ENCODE measurements at regions not wholly inside any gene's neighbourhood (a gene's known extent, or its start where the extent isn't known, plus 50 kb on each side); places are given as distances from the start of the nearest gene placed in this dataset.

DNA sequence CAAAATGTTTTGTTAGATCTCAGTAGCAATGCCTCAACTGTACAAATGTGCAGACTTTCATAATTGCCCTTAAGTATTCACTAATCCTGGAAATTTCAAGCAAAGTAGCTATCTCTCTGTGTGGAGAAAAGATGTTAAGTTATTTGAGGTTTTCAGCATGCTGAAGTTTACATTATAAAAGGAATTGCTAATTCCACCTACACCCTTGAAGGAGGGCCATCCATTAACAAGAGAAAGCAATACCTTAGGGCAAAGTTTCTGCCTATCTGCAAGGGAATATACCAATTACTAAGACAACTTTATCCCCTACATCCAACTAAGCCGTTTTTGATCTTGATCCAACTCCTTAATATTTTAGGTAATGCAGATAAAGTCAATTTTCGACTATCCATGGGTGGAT lies 380.7 kb upstream of the BTBD3 start:
- no peak for DNase-seq

- DNase-seq = no peak
These were observed 378.2 kb upstream of the BTBD3 start for GRCh38 chr20:11539450-11539849.

DNA sequence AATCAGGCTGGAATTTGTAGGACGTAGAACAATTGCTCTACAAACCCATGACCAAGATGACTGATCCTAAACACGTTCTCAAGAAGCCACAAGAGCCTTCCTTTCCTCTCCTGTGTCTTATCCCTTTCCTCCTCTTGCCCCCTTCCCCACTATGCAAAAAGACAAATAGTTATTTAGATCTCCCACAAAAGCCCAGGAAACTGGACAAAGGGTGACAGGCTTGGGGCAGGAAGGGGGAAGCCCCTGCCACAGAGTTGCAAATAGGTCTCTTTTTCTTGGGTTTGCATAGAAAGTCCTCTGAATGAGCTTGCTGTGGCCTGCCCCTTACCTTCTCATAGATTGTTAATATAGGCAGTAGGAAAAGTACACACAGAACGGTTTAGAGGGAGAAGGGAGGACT lies 377.1 kb upstream of the BTBD3 start:
- no peak for DNase-seq

DNA sequence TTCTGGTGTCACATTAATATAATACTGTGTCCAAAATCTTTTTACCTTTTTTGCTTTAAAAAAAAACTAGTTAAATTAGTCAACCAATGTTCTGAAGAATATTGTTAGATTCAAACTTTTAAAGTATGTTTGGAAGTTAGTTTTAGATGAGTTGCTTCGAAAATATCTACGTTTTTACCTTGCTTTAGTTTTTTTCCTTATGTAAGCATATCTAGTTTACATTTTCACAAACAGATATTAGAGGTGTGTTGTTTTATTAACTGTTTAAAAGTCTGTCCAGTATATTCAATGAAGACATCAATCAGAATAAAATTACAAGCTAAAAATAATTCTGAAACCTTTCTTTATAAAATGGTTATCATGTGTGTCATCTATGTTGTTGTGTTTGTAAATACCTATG lies 375.0 kb upstream of the BTBD3 start:
- DNase-seq = no peak

GRCh38 chr20:11544029-11544678 lies 373.5 kb upstream of the BTBD3 start:
- peak; percentile 33 for DNase-seq

DNA sequence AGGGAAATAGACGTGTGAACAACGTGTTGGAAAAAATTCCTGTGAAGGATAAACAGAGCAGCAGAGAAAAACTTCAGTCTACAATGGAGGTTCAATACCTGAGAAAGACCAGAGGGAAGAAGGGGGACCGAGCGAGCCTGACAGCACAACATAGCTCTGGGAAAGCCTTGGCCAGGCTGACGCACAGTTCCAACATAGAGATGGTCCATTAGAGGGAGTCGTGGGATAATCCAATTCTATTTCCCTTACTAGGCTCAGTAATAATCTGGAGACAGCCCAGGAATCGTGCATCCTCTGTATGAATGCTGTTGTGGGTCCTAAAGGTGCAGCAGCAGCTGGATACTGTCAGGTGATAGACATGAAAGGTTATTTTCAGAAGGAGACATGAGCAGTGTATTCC lies 370.8 kb upstream of the BTBD3 start:
- no peak for DNase-seq

DNA sequence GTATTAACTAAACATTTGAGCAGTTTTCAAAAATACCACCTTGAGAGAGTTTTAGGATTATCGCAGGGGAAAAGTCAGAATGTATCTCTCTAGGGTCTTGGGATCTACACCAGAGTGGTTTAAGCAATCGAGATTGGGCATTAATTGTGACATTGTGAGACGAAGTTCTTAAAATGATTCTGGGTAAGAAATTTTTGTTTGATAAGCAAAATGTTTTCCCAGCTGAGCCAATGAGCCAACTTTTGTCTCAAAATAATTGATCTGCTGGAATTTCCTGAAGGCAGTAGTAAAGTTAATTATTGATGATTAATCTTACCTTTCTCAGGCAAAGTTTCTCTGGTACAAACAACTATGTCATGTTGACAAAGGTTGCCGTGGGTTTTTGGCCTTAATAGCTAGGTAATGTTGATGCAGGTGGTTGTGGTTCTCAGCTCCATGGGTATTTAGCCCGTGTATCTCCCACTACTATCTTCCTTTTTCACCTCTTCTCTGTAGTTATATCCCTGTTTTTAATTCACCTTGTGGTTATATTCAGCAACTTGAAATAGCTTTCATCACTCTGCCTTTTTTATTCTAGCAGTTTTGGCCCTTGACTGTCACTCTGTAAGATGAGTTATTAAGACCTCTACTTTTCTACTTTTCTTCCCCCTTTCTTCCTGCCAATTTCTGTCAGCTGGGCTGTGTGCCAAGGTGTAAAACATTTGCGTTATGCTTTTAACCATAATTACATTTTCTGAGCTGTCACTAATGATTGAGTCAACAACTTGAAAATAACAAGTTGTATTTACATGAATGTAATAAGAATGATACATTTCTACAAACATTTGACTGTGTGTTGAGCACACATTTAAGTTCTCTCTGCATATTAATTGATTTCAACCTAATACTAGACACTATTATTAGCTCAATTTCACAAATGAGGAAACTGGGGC lies 368.3 kb upstream of the BTBD3 start:
- DNase-seq = no peak

DNA sequence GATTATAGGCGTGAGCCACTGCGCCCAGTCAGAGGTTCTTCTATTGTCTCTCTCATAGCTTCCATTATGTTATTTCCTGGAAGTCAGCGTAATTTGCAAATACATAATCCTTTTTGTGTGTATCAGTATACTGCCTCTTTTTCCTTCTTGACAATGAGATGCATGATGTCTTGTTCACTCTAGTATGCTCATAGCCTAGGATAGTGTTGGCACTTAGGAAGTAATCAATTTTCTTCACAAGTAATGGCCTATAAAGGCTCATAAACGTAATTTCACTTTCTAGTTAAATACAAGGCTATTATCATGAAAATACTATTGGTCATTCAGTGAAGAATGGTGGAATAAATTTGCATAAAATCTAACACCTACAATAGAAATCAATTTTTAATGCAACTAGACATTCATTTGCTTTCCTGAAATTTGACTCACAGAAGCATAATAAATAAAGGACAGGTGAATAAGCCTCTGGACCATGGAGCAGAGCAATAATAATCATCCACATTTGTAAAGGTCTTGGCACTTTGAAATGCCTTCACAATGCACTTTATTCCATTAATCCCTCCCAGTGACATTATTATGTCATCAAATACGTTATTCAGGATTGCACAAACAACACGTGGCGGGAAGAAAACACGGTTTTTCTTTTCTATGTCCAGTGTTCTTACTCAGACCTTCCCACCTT lies 366.9 kb upstream of the BTBD3 start:
- DNase-seq = no peak

DNA sequence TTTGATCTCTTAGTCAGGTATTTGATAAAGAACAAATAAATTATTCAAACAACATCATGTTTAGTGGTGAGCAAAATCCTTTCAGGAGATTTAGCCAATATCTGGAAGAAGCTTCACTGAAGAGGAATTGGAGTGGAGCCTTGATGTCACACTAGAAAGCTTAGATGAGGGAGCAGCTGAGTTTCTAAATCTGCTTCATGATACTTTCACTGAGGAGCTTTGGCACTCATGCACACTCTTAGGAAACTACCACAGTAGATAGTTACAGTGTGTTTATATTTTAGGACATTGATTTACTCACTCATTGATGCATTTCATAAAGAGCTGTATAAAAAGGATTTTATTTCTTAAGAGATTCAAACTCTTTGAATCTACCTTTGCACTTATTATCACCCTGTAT lies 366.2 kb upstream of the BTBD3 start:
- DNase-seq = no peak

DNA sequence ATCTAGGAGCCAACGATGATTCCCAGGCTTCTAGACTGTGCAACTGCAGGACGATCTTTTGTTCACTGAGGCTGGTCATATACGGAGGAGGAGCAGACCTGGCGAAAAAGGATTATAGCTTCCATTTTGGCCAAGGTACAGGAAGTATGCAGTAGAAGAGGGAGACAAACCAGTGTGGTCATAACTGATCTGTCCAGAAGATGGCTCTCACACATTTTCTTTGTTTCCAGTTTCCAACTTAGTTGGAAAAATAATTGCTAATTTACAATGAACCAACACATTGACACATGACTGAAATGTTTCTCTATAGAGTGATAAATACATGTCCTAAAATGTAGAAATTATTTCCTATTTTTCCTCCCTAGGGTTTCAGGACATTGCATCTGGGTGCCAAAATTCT lies 364.1 kb upstream of the BTBD3 start:
- no peak for DNase-seq

- no peak for DNase-seq
These were observed 362.2 kb upstream of the BTBD3 start for GRCh38 chr20:11555510-11555909.

GRCh38 chr20:11556410-11556809 lies 361.3 kb upstream of the BTBD3 start:
- no peak for DNase-seq

DNA sequence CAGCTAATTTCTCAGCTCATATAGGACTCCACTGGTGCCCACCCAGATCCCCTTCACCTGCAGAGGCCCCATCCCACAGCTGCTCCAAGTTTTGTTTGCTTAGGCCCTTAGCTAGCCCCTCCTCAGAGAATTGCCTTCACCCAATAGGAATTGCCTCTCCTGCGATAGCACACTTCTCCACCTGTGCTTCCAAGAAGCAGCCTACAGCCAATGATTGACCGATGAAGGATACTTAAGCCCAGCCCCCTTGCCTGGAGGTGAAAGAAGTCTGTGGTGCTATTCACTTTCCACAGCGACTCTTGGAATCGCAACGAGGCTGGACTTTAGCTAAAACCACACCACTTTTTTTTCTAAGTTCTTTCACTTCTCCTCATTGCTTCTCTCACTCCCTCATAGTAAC lies 353.2 kb upstream of the BTBD3 start:
- no peak for DNase-seq

DNA sequence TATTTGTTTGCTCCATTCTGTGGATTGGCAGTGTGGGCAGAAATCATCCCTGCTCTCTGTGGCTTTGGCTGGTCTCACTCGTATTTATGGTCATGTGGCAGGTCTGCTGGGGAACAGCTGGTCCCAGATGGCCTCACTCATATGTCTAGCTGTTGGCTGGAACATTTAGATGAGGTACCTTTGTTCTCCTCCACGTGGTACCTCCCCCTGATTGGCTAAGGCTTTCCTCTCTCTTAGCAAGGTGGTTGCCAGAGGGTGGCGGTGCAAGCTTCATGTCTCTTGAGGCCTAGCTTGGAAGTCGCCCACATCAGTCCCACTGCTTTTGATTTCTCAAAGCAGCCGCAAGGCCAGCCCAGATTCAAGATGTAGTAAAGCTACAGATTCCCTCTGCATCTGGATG lies 348.5 kb upstream of the BTBD3 start:
- DNase-seq = no peak

DNA sequence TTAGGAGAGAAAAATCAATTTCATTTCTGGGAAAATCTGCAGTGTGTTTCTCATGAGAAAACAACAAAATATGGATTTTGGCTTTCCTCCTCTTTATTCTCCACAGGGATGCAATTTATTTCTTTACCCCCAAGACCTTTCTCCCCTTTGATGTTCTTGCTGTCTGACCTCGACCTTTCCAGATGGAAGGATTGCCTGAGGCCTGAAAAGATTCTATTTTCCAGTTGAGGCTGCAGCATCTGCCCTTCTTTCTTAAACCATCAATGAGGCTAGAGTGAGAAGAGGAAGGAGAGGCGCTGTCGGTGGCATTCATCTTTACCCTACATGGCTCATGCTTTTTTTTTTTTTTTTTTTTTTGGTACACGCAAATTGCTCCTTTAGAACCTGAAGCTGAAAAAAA lies 344.2 kb upstream of the BTBD3 start:
- DNase-seq = no peak

- no peak for DNase-seq
These were observed 336.4 kb upstream of the BTBD3 start for GRCh38 chr20:11581271-11581670.

DNA sequence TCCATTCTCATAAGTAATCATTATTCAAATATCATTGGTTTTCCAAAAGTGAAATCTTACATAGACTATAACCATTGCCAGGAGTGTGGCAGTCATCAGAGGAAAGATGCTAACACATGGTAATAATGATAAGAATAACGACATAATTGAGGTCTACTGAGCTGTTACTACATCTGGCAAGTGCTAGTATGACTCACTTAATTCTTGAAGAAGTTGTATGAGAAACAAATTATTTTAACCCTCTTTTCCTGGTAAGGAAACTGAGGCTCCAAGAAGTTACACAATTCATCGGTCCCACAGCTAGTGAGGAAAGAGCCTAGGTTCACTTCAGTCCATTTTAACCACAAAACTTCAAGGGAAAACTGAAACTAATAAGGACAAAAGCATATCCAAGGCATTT lies 335.6 kb upstream of the BTBD3 start:
- DNase-seq = no peak

DNA sequence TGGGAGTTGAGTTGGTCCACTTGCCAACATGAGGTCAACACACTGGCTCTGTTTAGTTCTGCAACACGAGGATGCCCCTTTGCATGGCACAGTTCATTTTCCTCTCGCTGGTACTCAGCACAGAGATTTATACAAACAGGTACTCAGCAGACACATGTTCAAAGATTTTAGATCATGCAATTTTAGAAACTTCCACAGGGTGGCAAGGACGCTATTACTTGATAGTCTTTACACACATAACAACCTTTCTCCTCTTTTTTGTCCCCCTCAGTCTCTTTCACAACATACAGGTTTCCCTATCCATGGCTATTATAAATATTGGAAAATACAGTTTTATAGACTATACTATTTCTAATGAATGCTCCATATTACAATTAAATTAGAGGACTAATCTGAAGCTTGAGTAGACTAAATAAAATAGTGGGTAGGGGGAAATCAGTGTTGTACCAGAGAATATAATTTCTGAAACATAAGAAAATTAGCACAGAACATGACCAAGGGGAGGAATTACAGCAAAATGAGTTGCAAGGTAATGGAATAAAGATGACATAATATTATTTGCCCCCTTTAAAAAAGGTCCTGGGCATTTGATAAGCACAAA lies 331.8 kb upstream of the BTBD3 start:
- DNase-seq = peak; percentile 11

GRCh38 chr20:11588875-11589274 lies 328.8 kb upstream of the BTBD3 start:
- DNase-seq = no peak

- DNase-seq = no peak
These were observed 325.7 kb upstream of the BTBD3 start for GRCh38 chr20:11591965-11592364.

DNA sequence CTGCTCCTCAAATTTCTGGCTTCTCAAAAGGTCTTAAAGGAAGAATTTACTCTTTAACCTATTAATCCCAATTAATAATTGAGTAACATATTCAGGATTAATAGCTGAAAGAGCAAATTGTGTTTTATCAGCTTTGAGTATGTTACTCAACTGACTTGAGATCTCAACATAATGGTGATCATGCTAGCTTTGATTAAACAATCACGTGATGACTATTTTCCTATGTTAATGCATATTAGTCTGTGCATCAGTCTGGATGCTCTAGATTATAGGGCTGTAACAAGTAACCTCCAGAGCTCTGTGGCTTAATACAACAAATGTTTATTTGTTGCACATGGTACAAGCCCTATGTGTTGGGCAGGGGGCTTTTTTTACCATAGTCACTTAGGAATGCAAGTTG lies 313.4 kb upstream of the BTBD3 start:
- DNase-seq = no peak

GRCh38 chr20:11607047-11607446 lies 310.6 kb upstream of the BTBD3 start:
- no peak for DNase-seq

DNA sequence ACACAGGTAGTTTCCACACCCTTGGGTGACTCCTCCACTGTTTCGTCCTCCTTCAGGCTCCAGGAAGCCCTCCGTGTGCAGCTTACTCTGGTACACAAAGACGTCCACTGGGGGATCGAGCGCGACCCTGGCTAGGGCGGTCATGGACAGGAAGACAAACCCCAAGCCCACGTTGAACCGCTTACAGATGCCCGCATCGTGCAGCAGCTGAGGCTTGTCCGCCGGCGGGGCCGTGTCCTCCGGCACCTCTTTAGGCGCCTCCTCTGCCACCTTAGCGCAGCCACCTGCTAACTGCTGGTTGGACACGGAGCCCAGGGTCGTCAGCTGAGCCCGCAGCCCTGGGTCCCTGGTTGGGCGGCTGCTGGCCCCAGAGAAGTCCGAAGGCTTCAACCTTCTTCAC lies 309.0 kb upstream of the BTBD3 start:
- DNase-seq = no peak

Data from right kidney (tissue), 1 donor.